ENCODE measurements at regions not wholly inside any gene's neighbourhood (a gene's known extent, or its start where the extent isn't known, plus 50 kb on each side); places are given as distances from the start of the nearest gene placed in this dataset.

- no peaks in the 10 kb centered on the region for H3K9me3 ChIP-seq
- in situ Hi-C loops (cut with MboI; ENCODE audit: low sequenced_read_pairs in 4 of 4), result no loop called here
- DNase-seq, result no peak
- ATAC-seq, result no peak
- H3K4me3 ChIP-seq, result no peak overlapping the region
- H3K27ac ChIP-seq, result no peak overlapping the region
- TF ChIP-seq CTCF (IDR thresholded peaks at IDR 0.05 in 4 of 5, conservative IDR thresholded peaks at IDR 0.05 in 1 of 5) (no peak), POLR2A (IDR thresholded peaks at IDR 0.05) (no peak)
- H3K36me3 ChIP-seq, result no peaks in the 10 kb centered on the region
- H3K27me3 ChIP-seq, result no peaks in the 10 kb centered on the region
- intact Hi-C loops (cut with DNase I; ENCODE audit: low total_unique reads), result no loop called here
- H3K4me1 ChIP-seq, result no peaks in the 10 kb centered on the region
Observed at GRCh38 chr3:117255736-117256135, 546.2 kb downstream of the TUSC7 start.

GRCh38 chr3:117261983-117262421 is 552.4 kb downstream of the TUSC7 start:
- Histone ChIP-seq H3K27ac (no peak overlapping the region), H3K27me3 (no peaks in the 10 kb centered on the region), H3K9me3 (no peaks in the 10 kb centered on the region), H3K36me3 (no peaks in the 10 kb centered on the region), H3K4me3 (no peak overlapping the region), H3K4me1 (no peaks in the 10 kb centered on the region)
- intact Hi-C loops (cut with DNase I; ENCODE audit: low total_unique reads) (no loop called here), in situ Hi-C loops (cut with MboI; ENCODE audit: low sequenced_read_pairs in 4 of 4) (no loop called here)
- TF ChIP-seq POLR2A (IDR thresholded peaks at IDR 0.05) (no peak), CTCF (IDR thresholded peaks at IDR 0.05 in 4 of 5, conservative IDR thresholded peaks at IDR 0.05 in 1 of 5) (no peak)
- DNase-seq (no peak), ATAC-seq (no peak)

GRCh38 chr3:117263270-117263669 is 553.7 kb downstream of the TUSC7 start:
- TF ChIP-seq POLR2A (IDR thresholded peaks at IDR 0.05) (no peak), CTCF (IDR thresholded peaks at IDR 0.05 in 4 of 5, conservative IDR thresholded peaks at IDR 0.05 in 1 of 5) (no peak)
- Histone ChIP-seq H3K27me3 (no peaks in the 10 kb centered on the region), H3K9me3 (no peaks in the 10 kb centered on the region), H3K27ac (no peak overlapping the region), H3K4me1 (no peaks in the 10 kb centered on the region), H3K36me3 (no peaks in the 10 kb centered on the region), H3K4me3 (no peak overlapping the region)
- ATAC-seq (no peak), DNase-seq (no peak)
- intact Hi-C loops (cut with DNase I; ENCODE audit: low total_unique reads), result no loop called here
- in situ Hi-C loops (cut with MboI; ENCODE audit: low sequenced_read_pairs in 4 of 4), result no loop called here

GRCh38 chr3:117263745-117264144 is 554.2 kb downstream of the TUSC7 start:
- in situ Hi-C loops (cut with MboI; ENCODE audit: low sequenced_read_pairs in 4 of 4), result no loop called here
- no peaks in the 10 kb centered on the region for H3K9me3 ChIP-seq
- no peak overlapping the region for H3K4me3 ChIP-seq
- no peak for ATAC-seq
- TF ChIP-seq POLR2A (IDR thresholded peaks at IDR 0.05) (no peak), CTCF (IDR thresholded peaks at IDR 0.05 in 4 of 5, conservative IDR thresholded peaks at IDR 0.05 in 1 of 5) (no peak)
- H3K4me1 ChIP-seq, result no peaks in the 10 kb centered on the region
- DNase-seq, result no peak
- H3K27ac ChIP-seq, result no peak overlapping the region
- H3K36me3 ChIP-seq, result no peaks in the 10 kb centered on the region
- H3K27me3 ChIP-seq, result no peaks in the 10 kb centered on the region
- intact Hi-C loops (cut with DNase I; ENCODE audit: low total_unique reads), result no loop called here

Measured in gastrocnemius medialis (tissue), 4 donors.